HG02884 (cell line): ENCODE measurements at regions not wholly inside any gene's neighbourhood (a gene's known extent, or its start where the extent isn't known, plus 50 kb on each side); places are given as distances from the start of the nearest gene placed in this dataset.

Experiments used
- ATAC-seq: cut with Tn5 transposase; IDR thresholded peaks from one replicate; pipeline ENCODE4 v1.9.1; 2021; ENCODE audit warnings: mild to moderate bottlenecking, moderate library complexity; ENCODE audit not compliant: unreplicated experiment

GRCh38 chr5:136425921-136426320, 60.6 kb upstream of the TRPC7 start:
- no peak for ATAC-seq

GRCh38 chr5:136424835-136425584, 59.7 kb upstream of the TRPC7 start:
- peak; percentile 92 for ATAC-seq

- ATAC-seq: no peak
Measured at GRCh38 chr5:136423944-136424606, 58.7 kb upstream of the TRPC7 start.

- ATAC-seq: no peak
Measured at GRCh38 chr5:136420168-136420898, 55.0 kb upstream of the TRPC7 start.

GRCh38 chr5:136418301-136418700, 53.0 kb upstream of the TRPC7 start:
- ATAC-seq: no peak
